GM12878 (cell line): ENCODE measurements at regions not wholly inside any gene's neighbourhood (a gene's known extent, or its start where the extent isn't known, plus 50 kb on each side); places are given as distances from the start of the nearest gene placed in this dataset.

Experiments used
- ATAC-seq: fragments of 200-7000 bp; cut with Tn5 transposase; 3 replicates; pipeline ENCODE4 v1.9.1; 2020; ENCODE audit warnings: mild to moderate bottlenecking, moderate library complexity
- BruUV-seq: library from RNA; stranded (reverse); fragments of 400-500 nt; replicated peaks from 2 replicates; lab custom pipeline; 2021; lab: Mats Ljungman, UMichigan
- CTCF ChIA-PET: fragments of 300-600 bp; sonication (Branson Sonifier 250); formaldehyde crosslinking; extraction: SDS; loops from one replicate; lab custom pipeline; 2021; ENCODE audit warnings: inconsistent platforms; lab: Yijun Ruan, JAX
- POLR2A ChIA-PET: fragments of 350-600 bp; formaldehyde crosslinking; extraction: SDS; loops from one replicate; lab custom pipeline; 2021; ENCODE audit warnings: inconsistent platforms; lab: Charles Lee
- RAD21 ChIA-PET: fragments of 300-600 bp; sonication (Branson Sonifier 250); formaldehyde crosslinking; loops from one replicate; lab custom pipeline; 2023; ENCODE audit warnings: antibody characterized with exemption; ENCODE audit not compliant: unreplicated experiment; lab: Charles Lee
- SMC1A ChIA-PET: fragments of 300-600 bp; sonication (Branson Sonifier 250); formaldehyde crosslinking; loops from one replicate; lab custom pipeline; 2023; ENCODE audit not compliant: unreplicated experiment, uncharacterized antibody; lab: Charles Lee
- DNase-seq: peaks from one replicate; pipeline ENCODE4 v3.0.0-alpha.2; 2011; ENCODE audit warnings: low read depth, low spot score
- FAIRE-seq: peaks from 3 replicates; lab custom pipeline; 2011; peaks lifted over from hg19 to GRCh38; lab: Jason Lieb, UNC
- H2AFZ ChIP-seq: 2 replicates; pipeline ENCODE4 v1.6.0; 2011; ENCODE audit warnings: low read depth, low read length, control low read depth; ENCODE audit not compliant: control insufficient read depth
- H3K27ac ChIP-seq: 2 replicates; pipeline ENCODE4 v1.5.1; 2011; ENCODE audit warnings: control low read depth; ENCODE audit not compliant: control insufficient read depth, insufficient read depth
- H3K27me3 ChIP-seq, 2 experiments: replicated peaks in 1 of 2; 2 replicates each; pipeline versions ENCODE4 v1.6.0 to v1.6.1; 2011; ENCODE audit warnings: low read length in 1 of 2; ENCODE audit not compliant: control insufficient read depth in 2 of 2, insufficient read depth in 2 of 2
- H3K36me3 ChIP-seq, 2 experiments: 2 replicates each; pipeline ENCODE4 v1.5.1; 2011; ENCODE audit warnings: low read length in 1 of 2; ENCODE audit not compliant: control insufficient read depth in 2 of 2, insufficient read depth in 2 of 2
- H3K4me1 ChIP-seq: 2 replicates; pipeline ENCODE4 v1.6.1; 2011; ENCODE audit warnings: mild to moderate bottlenecking, low read length, moderate library complexity, mixed read lengths; ENCODE audit not compliant: control insufficient read depth, insufficient read depth
- H3K4me2 ChIP-seq: 2 replicates; pipeline ENCODE4 v1.6.0; 2011; ENCODE audit warnings: control low read depth; ENCODE audit not compliant: control insufficient read depth, insufficient read depth
- H3K4me3 ChIP-seq: fragments of 200-600 bp; sonication (generic); 2 replicates; pipeline ENCODE4 v1.5.1; 2016
- H3K79me2 ChIP-seq: 2 replicates; pipeline ENCODE4 v1.6.0; 2011; ENCODE audit warnings: low read length; ENCODE audit not compliant: control insufficient read depth, insufficient read depth
- H3K9ac ChIP-seq: 2 replicates; pipeline ENCODE4 v1.8.0; 2011; ENCODE audit warnings: low read length, control low read depth, mixed read lengths; ENCODE audit not compliant: control insufficient read depth, insufficient read depth
- H3K9me3 ChIP-seq: replicated peaks from 3 replicates; pipeline ENCODE4 v1.5.1; 2011; ENCODE audit warnings: mild to moderate bottlenecking, low read length; ENCODE audit not compliant: control insufficient read depth, insufficient read depth
- H4K20me1 ChIP-seq: 2 replicates; pipeline ENCODE4 v1.6.0; 2011; ENCODE audit not compliant: control insufficient read depth, insufficient read depth
- E4F1 ChIP-seq: fragments of 450-650 bp; IDR thresholded peaks from 2 replicates; pipeline ENCODE4 v1.6.1; 2018; ENCODE audit warnings: borderline replicate concordance, mild to moderate bottlenecking; ENCODE audit not compliant: partially characterized antibody
- EZH2 ChIP-seq: IDR thresholded peaks from 2 replicates; pipeline ENCODE4 v1.6.1; 2012; ENCODE audit warnings: low read depth, mild to moderate bottlenecking, control low read depth, inconsistent platforms, low read length, borderline replicate concordance; ENCODE audit not compliant: control insufficient read depth
- FOS ChIP-seq: IDR thresholded peaks from 3 replicates; pipeline ENCODE4 v1.6.1; 2011; ENCODE audit warnings: borderline replicate concordance; ENCODE audit not compliant: insufficient read length; ENCODE audit errors: extremely low read depth
- HCFC1 ChIP-seq: fragments of 150-350 bp; IDR thresholded peaks from 2 replicates; pipeline ENCODE4 v1.6.1; 2014; ENCODE audit warnings: low read length
- KDM1A ChIP-seq: fragments of 200-600 bp; sonication (generic); IDR thresholded peaks from 2 replicates; pipeline ENCODE4 v1.6.1; 2016; ENCODE audit warnings: borderline replicate concordance
- MYB ChIP-seq: fragments of 150-350 bp; IDR thresholded peaks from 2 replicates; pipeline ENCODE4 v1.6.1; 2014; ENCODE audit warnings: mild to moderate bottlenecking, low read depth, low read length, borderline replicate concordance
- RAD21 ChIP-seq: IDR thresholded peaks from 2 replicates; pipeline ENCODE4 v1.6.1; 2011; ENCODE audit warnings: mild to moderate bottlenecking, low read depth, low read length, moderate library complexity; ENCODE audit not compliant: insufficient read depth
- RBBP5 ChIP-seq: fragments of 200-600 bp; sonication (generic); conservative IDR thresholded peaks from 2 replicates; pipeline ENCODE4 v1.6.1; 2016
- RFX5 ChIP-seq: IDR thresholded peaks from 2 replicates; pipeline ENCODE4 v1.6.1; 2011; ENCODE audit warnings: low read depth, low read length, improper control_type of control experiment
- SIN3A ChIP-seq: IDR thresholded peaks from 2 replicates; pipeline ENCODE4 v1.6.1; 2012; ENCODE audit warnings: low read depth, low read length, improper control_type of control experiment
- SPI1 ChIP-seq: IDR thresholded peaks from 2 replicates; pipeline ENCODE4 v1.6.1; 2011; ENCODE audit warnings: low read depth, mild to moderate bottlenecking, low read length, moderate library complexity, borderline replicate concordance; ENCODE audit not compliant: insufficient read depth
- TBL1XR1 ChIP-seq: IDR thresholded peaks from 2 replicates; pipeline ENCODE4 v1.6.1; 2012; ENCODE audit warnings: low read depth, low read length, improper control_type of control experiment
- YBX1 ChIP-seq: fragments of 450-650 bp; IDR thresholded peaks from 2 replicates; pipeline ENCODE4 v1.6.1; 2016; ENCODE audit warnings: antibody characterized with exemption
- ZBED1 ChIP-seq: IDR thresholded peaks from 2 replicates; pipeline ENCODE4 v1.6.1; 2016; ENCODE audit warnings: borderline replicate concordance
- WGBS: methylation state at CpG from one replicate; pipeline ENCODE4 v1.1.6; 2016; ENCODE audit warnings: low lambda C conversion rate; ENCODE audit not compliant: insufficient replicate concordance, insufficient coverage; ENCODE audit errors: missing lambda C conversion rate; 5-methylcytosine and 5-hydroxymethylcytosine counted together
- in situ Hi-C: fragments of 300-500 bp; cut with MboI; formaldehyde crosslinking; loops from 9 replicates; pipeline ENCODE4 v1.14.3; 2018; ENCODE audit warnings: mixed read lengths
- intact Hi-C: fragments of 100-400 bp; cut with micrococcal nuclease; formaldehyde crosslinking; loops from one replicate; pipeline ENCODE4 v1.14.2; 2022; ENCODE audit not compliant: unreplicated experiment

GRCh38 chr9:82682431-82682830 lies 380.5 kb downstream of the RASEF start (continued):
- TF ChIP-seq EZH2, result no peak
- TF ChIP-seq RFX5, result no peak
- no peak for TF ChIP-seq SPI1
- TF ChIP-seq TBL1XR1, result no peak
- TF ChIP-seq RAD21, result no peak
- TF ChIP-seq RBBP5, result no peak

GRCh38 chr9:82695704-82696103 lies 367.2 kb downstream of the RASEF start:
- H3K4me2 ChIP-seq, result no peak overlapping the region
- H3K27ac ChIP-seq, result no peak overlapping the region
- FAIRE-seq (no peak), DNase-seq (no peak), ATAC-seq (no peak)
- no peak overlapping the region for H2AFZ ChIP-seq
- H3K79me2 ChIP-seq, result no peaks in the 10 kb centered on the region
- ChIA-PET CTCF (no interaction called here), RAD21 (no interaction called here), SMC1A (no interaction called here)
- no peak overlapping the region for H3K9ac ChIP-seq
- intact Hi-C loops, result no loop called here
- no peak overlapping the region for H3K4me3 ChIP-seq
- no peaks in the 10 kb centered on the region for H4K20me1 ChIP-seq
- WGBS, result 17% methylated on average over 3 of the region's 3 CpGs
- TF ChIP-seq MYB (no peak), YBX1 (no peak), SPI1 (no peak)
- TF ChIP-seq, all 136 proteins: peak for 0
- Histone ChIP-seq H3K9me3 (no peaks in the 10 kb centered on the region; the same call in 2 of the 3 replicates), H3K4me1 (no peaks in the 10 kb centered on the region), H3K27me3 (no peaks in the 10 kb centered on the region), H3K36me3 (no peaks in the 10 kb centered on the region)
- POLR2A ChIA-PET, result no interaction called here
- in situ Hi-C loops, result no loop called here
- no TSS peak for BruUV-seq

GRCh38 chr9:82706786-82707185 lies 356.2 kb downstream of the RASEF start:
- Histone ChIP-seq H3K27me3 (no peaks in the 10 kb centered on the region), H3K79me2 (no peaks in the 10 kb centered on the region), H3K36me3 (no peaks in the 10 kb centered on the region), H3K4me1 (no peaks in the 10 kb centered on the region), H2AFZ (no peak overlapping the region), H3K9me3 (no peaks in the 10 kb centered on the region), H3K27ac (no peak overlapping the region), H3K9ac (no peak overlapping the region), H3K4me2 (no peak overlapping the region), H3K4me3 (no peak overlapping the region), H4K20me1 (no peaks in the 10 kb centered on the region)
- intact Hi-C loops (no loop called here), in situ Hi-C loops (no loop called here)
- SMC1A ChIA-PET, result no interaction called here
- RAD21 ChIA-PET, result interaction anchor here (0.8 kb wide), 1 partner anchor 10 kb away, joined by 3 read pairs; no protein-coding TSS in a partner anchor
- no peak for DNase-seq
- BruUV-seq, result no TSS peak
- POLR2A ChIA-PET, result no interaction called here
- WGBS, result 0% methylated on average over 5 of the region's 5 CpGs
- CTCF ChIA-PET, result no interaction called here
- ATAC-seq, result no peak
- FAIRE-seq, result no peak
- TF ChIP-seq FOS, result no peak
- no peak for TF ChIP-seq SIN3A
- TF ChIP-seq KDM1A, result no peak
- TF ChIP-seq E4F1, result no peak
- no peak for TF ChIP-seq ZBED1
- TF ChIP-seq HCFC1, result no peak
- no peak for TF ChIP-seq TBL1XR1
